Liver (tissue), 8 donors: ENCODE measurements at regions not wholly inside any gene's neighbourhood (a gene's known extent, or its start where the extent isn't known, plus 50 kb on each side); places are given as distances from the start of the nearest gene placed in this dataset.
A peak's percentile ranks its signal among the peaks of the same experiment; 100 is the strongest.
"Not testable (repeated sequence)": the region's sequence is repeated elsewhere in the genome, so short reads cannot be mapped to it uniquely, and the experiment has no call there.

Experiments
- DNase-seq: peaks from one replicate; pipeline ENCODE4 v3.0.0-alpha.2; 2017; ENCODE audit warnings: low spot score
- H3K27ac ChIP-seq, 2 donors: one replicate each; pipeline ENCODE4 v1.7.0; 2013; ENCODE audit warnings: inconsistent platforms in 2 of 2, low read length in 2 of 2, control low read depth in 1 of 2, low read depth in 1 of 2, mild to moderate bottlenecking in 1 of 2
- H3K27me3 ChIP-seq, 4 donors: one replicate each; pipeline versions ENCODE4 v1.6.1 to v1.7.0; 2013; ENCODE audit warnings: low read length in 3 of 4, inconsistent platforms in 1 of 4, mild to moderate bottlenecking in 1 of 4, moderate library complexity in 1 of 4; ENCODE audit not compliant: control insufficient read depth in 4 of 4, insufficient read depth in 4 of 4
- H3K36me3 ChIP-seq, 4 donors: one replicate each; pipeline versions ENCODE4 v1.6.1 to v1.7.0; 2013; ENCODE audit warnings: low read length in 3 of 4, mild to moderate bottlenecking in 3 of 4, low read depth in 1 of 4, moderate library complexity in 1 of 4; ENCODE audit not compliant: control insufficient read depth in 4 of 4, insufficient read depth in 3 of 4
- H3K4me1 ChIP-seq, 4 donors: one replicate each; pipeline versions ENCODE4 v1.6.1 to v1.7.0; 2013; ENCODE audit warnings: low read length in 3 of 4, mild to moderate bottlenecking in 3 of 4, moderate library complexity in 1 of 4; ENCODE audit not compliant: control insufficient read depth in 4 of 4, insufficient read depth in 4 of 4
- H3K4me3 ChIP-seq, 3 donors: one replicate each; pipeline versions ENCODE4 v1.6.1 to v1.7.0; 2013; ENCODE audit warnings: low read length in 3 of 3, control low read depth in 1 of 3, low read depth in 1 of 3, mild to moderate bottlenecking in 1 of 3
- H3K9ac ChIP-seq, 2 donors: one replicate each; pipeline ENCODE4 v1.7.0; 2013; ENCODE audit warnings: low read length in 2 of 2, mild to moderate bottlenecking in 2 of 2, moderate library complexity in 2 of 2, control low read depth in 1 of 2, low read depth in 1 of 2
- H3K9me3 ChIP-seq, 4 donors: one replicate each; pipeline versions ENCODE4 v1.6.1 to v1.7.0; 2013; ENCODE audit warnings: low read length in 3 of 4; ENCODE audit not compliant: control insufficient read depth in 4 of 4
- CTCF ChIP-seq: fragments of 150-350 bp; IDR thresholded peaks from 2 replicates; pipeline ENCODE4 v1.5.1; 2017; ENCODE audit warnings: improper control_type of control experiment, low read depth, low read length; ENCODE audit not compliant: missing input control
- EGR1 ChIP-seq, 2 donors: IDR thresholded peaks; 2 replicates each; pipeline ENCODE4 v1.6.1; 2016 to 2018; ENCODE audit warnings: antibody characterized with exemption in 2 of 2, low read depth in 2 of 2
- FOXA2 ChIP-seq: IDR thresholded peaks from 2 replicates; pipeline ENCODE4 v1.6.1; 2016; ENCODE audit warnings: antibody characterized with exemption
- GABPA ChIP-seq, 2 donors: IDR thresholded peaks in 1 of 2; conservative IDR thresholded peaks in 1 of 2; 2 replicates each; pipeline ENCODE4 v1.6.1; 2016; ENCODE audit warnings: antibody characterized with exemption in 2 of 2, mild to moderate bottlenecking in 1 of 2, moderate library complexity in 1 of 2
- HNF4A ChIP-seq, 2 donors: conservative IDR thresholded peaks; 2 replicates each; pipeline ENCODE4 v1.6.1; 2016; ENCODE audit warnings: antibody characterized with exemption in 2 of 2, mild to moderate bottlenecking in 2 of 2
- MAX ChIP-seq: IDR thresholded peaks from 2 replicates; pipeline ENCODE4 v1.6.1; 2016; ENCODE audit warnings: antibody characterized with exemption
- NR2F2 ChIP-seq: IDR thresholded peaks from 2 replicates; pipeline ENCODE4 v1.6.1; 2016; ENCODE audit warnings: antibody characterized with exemption
- RAD21 ChIP-seq, 2 donors: IDR thresholded peaks; 2 replicates each; pipeline ENCODE4 v1.6.1; 2016; ENCODE audit warnings: antibody characterized with exemption in 2 of 2, mild to moderate bottlenecking in 2 of 2
- TAF1 ChIP-seq: conservative IDR thresholded peaks from 2 replicates; pipeline ENCODE4 v1.6.1; 2016; ENCODE audit warnings: antibody characterized with exemption, mild to moderate bottlenecking
- YY1 ChIP-seq: IDR thresholded peaks from 2 replicates; pipeline ENCODE4 v1.6.1; 2016; ENCODE audit warnings: antibody characterized with exemption, mild to moderate bottlenecking
- WGBS: extraction: QIAGEN DNeasy Blood & Tissue Kit; methylation state at CpG from one replicate; pipeline ENCODE4 v1.1.7; 2013; 5-methylcytosine and 5-hydroxymethylcytosine counted together
- donor health status: healthy.
- donor health status: healthy.
- donor health status: healthy.
- donor health status: healthy.
- donor health status: healthy.

GRCh38 chr10:6678956-6679355 lies 98.9 kb upstream of the PRKCQ start (continued):
- TF ChIP-seq CTCF (no peak), RAD21 (IDR thresholded peaks at IDR 0.05) (no peak)

GRCh38 chr10:6678211-6678803 lies 98.2 kb upstream of the PRKCQ start:
- Histone ChIP-seq H3K9ac (no peak overlapping the region), H3K9me3 (no peaks in the 10 kb centered on the region), H3K36me3 (no peaks in the 10 kb centered on the region), H3K27me3 (peaks cover 0 to 7% (median 0%) of the 10 kb centered on the region in 4 donors), H3K4me1 (no peaks in the 10 kb centered on the region), H3K27ac (no peak overlapping the region), H3K4me3 (no peak overlapping the region)
- peak; percentile 56 for DNase-seq
- 16% methylated on average over 9 of the region's 9 CpGs for WGBS
- TF ChIP-seq RAD21 (IDR thresholded peaks at IDR 0.05) (peak; percentile 76 to 85), EGR1 (IDR thresholded peaks at IDR 0.05; ENCODE audit: low read depth in 2 of 2) (no peak), CTCF (peak; percentile 65), MAX (no peak), NR2F2 (no peak)

GRCh38 chr10:6677129-6677528 lies 97.1 kb upstream of the PRKCQ start:
- WGBS, result 91% methylated on average over 5 of the region's 5 CpGs
- not testable (repeated sequence) for H3K4me3 ChIP-seq, H3K27me3 ChIP-seq, H3K27ac ChIP-seq, H3K4me1 ChIP-seq, H3K9ac ChIP-seq, DNase-seq, H3K36me3 ChIP-seq, H3K9me3 ChIP-seq

GRCh38 chr10:6674291-6674690 lies 94.2 kb upstream of the PRKCQ start:
- Histone ChIP-seq H3K36me3 (no peaks in the 10 kb centered on the region), H3K9ac (no peak overlapping the region), H3K27ac (no peak overlapping the region), H3K4me1 (no peaks in the 10 kb centered on the region), H3K27me3 (peaks cover 0 to 4% (median 2%) of the 10 kb centered on the region in 4 donors), H3K4me3 (no peak overlapping the region), H3K9me3 (no peaks in the 10 kb centered on the region)
- TF ChIP-seq TAF1, result no peak
- no peak for TF ChIP-seq MAX
- no peak for TF ChIP-seq EGR1 (IDR thresholded peaks at IDR 0.05; ENCODE audit: low read depth in 2 of 2)
- no peak for TF ChIP-seq CTCF
- TF ChIP-seq HNF4A (conservative IDR thresholded peaks at IDR 0.05), result no peak
- TF ChIP-seq GABPA (IDR thresholded peaks at IDR 0.05 in 1 of 2, conservative IDR thresholded peaks at IDR 0.05 in 1 of 2), result no peak
- no peak for TF ChIP-seq YY1
- no peak for TF ChIP-seq FOXA2
- no peak for DNase-seq
- 36% methylated on average over 3 of the region's 3 CpGs for WGBS
